ENCODE measurements at regions not wholly inside any gene's neighbourhood (a gene's known extent, or its start where the extent isn't known, plus 50 kb on each side); places are given as distances from the start of the nearest gene placed in this dataset.

GRCh38 chr6:130513770-130514169, 148.0 kb downstream of the TMEM200A start:
- TF ChIP-seq, protein P1, sequence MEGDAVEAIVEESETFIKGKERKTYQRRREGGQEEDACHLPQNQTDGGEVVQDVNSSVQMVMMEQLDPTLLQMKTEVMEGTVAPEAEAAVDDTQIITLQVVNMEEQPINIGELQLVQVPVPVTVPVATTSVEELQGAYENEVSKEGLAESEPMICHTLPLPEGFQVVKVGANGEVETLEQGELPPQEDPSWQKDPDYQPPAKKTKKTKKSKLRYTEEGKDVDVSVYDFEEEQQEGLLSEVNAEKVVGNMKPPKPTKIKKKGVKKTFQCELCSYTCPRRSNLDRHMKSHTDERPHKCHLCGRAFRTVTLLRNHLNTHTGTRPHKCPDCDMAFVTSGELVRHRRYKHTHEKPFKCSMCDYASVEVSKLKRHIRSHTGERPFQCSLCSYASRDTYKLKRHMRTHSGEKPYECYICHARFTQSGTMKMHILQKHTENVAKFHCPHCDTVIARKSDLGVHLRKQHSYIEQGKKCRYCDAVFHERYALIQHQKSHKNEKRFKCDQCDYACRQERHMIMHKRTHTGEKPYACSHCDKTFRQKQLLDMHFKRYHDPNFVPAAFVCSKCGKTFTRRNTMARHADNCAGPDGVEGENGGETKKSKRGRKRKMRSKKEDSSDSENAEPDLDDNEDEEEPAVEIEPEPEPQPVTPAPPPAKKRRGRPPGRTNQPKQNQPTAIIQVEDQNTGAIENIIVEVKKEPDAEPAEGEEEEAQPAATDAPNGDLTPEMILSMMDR (IDR thresholded peaks at IDR 0.05; ENCODE audit: low read depth, low read length) = no peak
- no peak for TF ChIP-seq EZH2phosphoT487 (IDR thresholded peaks at IDR 0.05; ENCODE audit: low read depth)

Measured in OCI-LY3 (cell line).